HG03280 (cell line): ENCODE measurements at regions not wholly inside any gene's neighbourhood (a gene's known extent, or its start where the extent isn't known, plus 50 kb on each side); places are given as distances from the start of the nearest gene placed in this dataset.

Experiments used
- ATAC-seq: cut with Tn5 transposase; IDR thresholded peaks from one replicate; pipeline ENCODE4 v1.9.1; 2021; ENCODE audit warnings: mild to moderate bottlenecking, moderate library complexity; ENCODE audit not compliant: unreplicated experiment

- ATAC-seq, result peak; percentile 88
Measured at GRCh38 chr5:68406767-68407241, 191.2 kb downstream of the PIK3R1 start.

- no peak for ATAC-seq
Measured at GRCh38 chr5:68407311-68408239, 192.0 kb downstream of the PIK3R1 start.

- ATAC-seq, result no peak
Measured at GRCh38 chr5:68408345-68408871, 192.9 kb downstream of the PIK3R1 start.

- no peak for ATAC-seq
Measured at GRCh38 chr5:68409259-68409658, 193.7 kb downstream of the PIK3R1 start.

GRCh38 chr5:68411161-68411560, 195.6 kb downstream of the PIK3R1 start:
- ATAC-seq, result no peak

- no peak for ATAC-seq
Measured at GRCh38 chr5:68415177-68416085, 199.9 kb downstream of the PIK3R1 start.

- no peak for ATAC-seq
Measured at GRCh38 chr5:68416714-68417113, 201.2 kb downstream of the PIK3R1 start.

- ATAC-seq, result no peak
Measured at GRCh38 chr5:68418201-68418600, 202.6 kb downstream of the PIK3R1 start.

GRCh38 chr5:68418680-68419079, 203.1 kb downstream of the PIK3R1 start:
- ATAC-seq, result no peak

- no peak for ATAC-seq
Measured at GRCh38 chr5:68419081-68419636, 203.6 kb downstream of the PIK3R1 start.

- ATAC-seq, result no peak
Measured at GRCh38 chr5:68419637-68420452, 204.3 kb downstream of the PIK3R1 start.

- ATAC-seq, result no peak
Measured at GRCh38 chr5:68420476-68421344, 205.2 kb downstream of the PIK3R1 start.

GRCh38 chr5:68421485-68422220, 206.1 kb downstream of the PIK3R1 start:
- ATAC-seq, result no peak

- ATAC-seq, result no peak
Measured at GRCh38 chr5:68423154-68423811, 207.7 kb downstream of the PIK3R1 start.

GRCh38 chr5:68424799-68425537, 209.4 kb downstream of the PIK3R1 start:
- peak; percentile 64 for ATAC-seq

GRCh38 chr5:68426586-68426985, 211.0 kb downstream of the PIK3R1 start:
- ATAC-seq, result no peak

GRCh38 chr5:68428231-68428811, 212.8 kb downstream of the PIK3R1 start:
- no peak for ATAC-seq
